Chondrocyte (in vitro differentiated cells): ENCODE measurements at regions not wholly inside any gene's neighbourhood (a gene's known extent, or its start where the extent isn't known, plus 50 kb on each side); places are given as distances from the start of the nearest gene placed in this dataset.

Source experiments
- DNase-seq: peaks from one replicate; pipeline ENCODE4 v3.0.0; 2021; ENCODE audit warnings: mixed read lengths, low spot score
- H3K27ac Mint-ChIP-seq: one replicate; pipeline ENCODE4 v1.8.0; 2021; ENCODE audit warnings: mild to moderate bottlenecking, moderate library complexity, mixed read lengths; ENCODE audit not compliant: unreplicated experiment
- H3K27me3 Mint-ChIP-seq: 2 replicates; pipeline ENCODE4 v1.8.0; 2021; ENCODE audit warnings: low read depth, mixed read lengths
- H3K36me3 Mint-ChIP-seq: 2 replicates; pipeline ENCODE4 v1.8.0; 2021; ENCODE audit warnings: low read depth, mixed read lengths
- H3K4me1 Mint-ChIP-seq: 2 replicates; pipeline ENCODE4 v1.8.0; 2021; ENCODE audit warnings: low read depth, mild to moderate bottlenecking, mixed read lengths
- H3K4me3 Mint-ChIP-seq: one replicate; pipeline ENCODE4 v1.8.0; 2021; ENCODE audit warnings: mild to moderate bottlenecking, moderate library complexity, mixed read lengths; ENCODE audit not compliant: unreplicated experiment
- H3K9me3 Mint-ChIP-seq: 2 replicates; pipeline ENCODE4 v1.8.0; 2021; ENCODE audit warnings: low read depth, mixed read lengths
- CTCF ChIP-seq: fragments of 200-600 bp; sonication (generic); IDR thresholded peaks from 2 replicates; pipeline ENCODE4 v1.5.0; 2021; ENCODE audit warnings: antibody characterized with exemption, mild to moderate bottlenecking, moderate library complexity

- Mint-ChIP-seq H3K4me1 (peaks cover 1% of the 10 kb centered on the region), H3K36me3 (peaks cover 5% of the 10 kb centered on the region), H3K27me3 (no peaks in the 10 kb centered on the region), H3K4me3 (no peak overlapping the region), H3K27ac (no peak overlapping the region), H3K9me3 (peaks cover 16% of the 10 kb centered on the region)
- no peak for DNase-seq
- no peak for TF ChIP-seq CTCF
Observed at GRCh38 chr12:75592638-75593335, 81.4 kb upstream of the KRR1 start.

DNA sequence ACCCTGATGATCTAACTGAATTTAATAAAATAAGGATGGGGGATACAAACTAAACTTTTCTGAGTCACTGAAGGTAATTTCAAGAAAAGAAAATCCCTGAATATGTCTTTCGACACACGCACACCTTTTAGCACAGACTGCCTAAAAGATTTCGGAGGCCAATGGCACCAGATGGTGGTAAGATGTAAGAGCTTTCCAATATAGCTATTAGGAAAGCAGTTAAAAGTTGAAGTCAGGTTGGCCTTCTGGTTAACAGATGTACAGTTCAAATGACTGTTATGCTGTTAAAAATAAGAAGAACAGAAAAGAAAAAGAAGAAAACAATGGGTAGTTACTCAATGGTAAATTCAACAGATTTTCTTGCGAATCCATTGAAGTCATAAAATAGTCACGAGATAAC is 80.7 kb upstream of the KRR1 start:
- H3K36me3 Mint-ChIP-seq: peaks cover 5% of the 10 kb centered on the region
- H3K27ac Mint-ChIP-seq: no peak overlapping the region
- no peak overlapping the region for H3K4me3 Mint-ChIP-seq
- peaks cover 16% of the 10 kb centered on the region for H3K9me3 Mint-ChIP-seq
- TF ChIP-seq CTCF: no peak
- no peak for DNase-seq
- H3K27me3 Mint-ChIP-seq: no peaks in the 10 kb centered on the region
- H3K4me1 Mint-ChIP-seq: peaks cover 5% of the 10 kb centered on the region

DNA sequence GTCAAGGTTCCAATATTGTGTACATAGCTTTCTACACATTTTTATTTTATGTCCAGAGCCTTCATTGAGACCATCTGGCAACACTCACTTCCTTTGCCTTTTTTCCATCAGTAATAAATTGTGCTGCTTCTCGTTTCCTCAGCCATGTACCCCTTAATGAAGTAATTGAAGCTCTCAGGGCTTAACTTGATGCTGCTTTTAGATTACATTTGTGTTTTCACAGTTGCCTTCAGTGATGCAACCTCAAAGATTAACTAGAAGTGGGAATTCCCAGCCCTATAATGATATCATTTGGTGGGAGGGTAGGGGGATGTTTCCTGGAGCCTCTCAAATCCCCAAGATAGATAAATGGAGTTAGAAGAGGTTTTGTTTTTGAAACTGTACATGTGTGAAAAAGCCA is 80.2 kb upstream of the KRR1 start:
- H3K27me3 Mint-ChIP-seq: no peaks in the 10 kb centered on the region
- H3K4me1 Mint-ChIP-seq: peaks cover 5% of the 10 kb centered on the region
- no peak overlapping the region for H3K4me3 Mint-ChIP-seq
- DNase-seq: no peak
- H3K9me3 Mint-ChIP-seq: peaks cover 16% of the 10 kb centered on the region
- TF ChIP-seq CTCF: no peak
- H3K27ac Mint-ChIP-seq: no peak overlapping the region
- peaks cover 5% of the 10 kb centered on the region for H3K36me3 Mint-ChIP-seq

GRCh38 chr12:75589801-75590200 is 78.4 kb upstream of the KRR1 start:
- peaks cover 2% of the 10 kb centered on the region for H3K9me3 Mint-ChIP-seq
- H3K27me3 Mint-ChIP-seq: no peaks in the 10 kb centered on the region
- peaks cover 18% of the 10 kb centered on the region for H3K4me1 Mint-ChIP-seq
- no peak overlapping the region for H3K4me3 Mint-ChIP-seq
- H3K36me3 Mint-ChIP-seq: peaks cover under 1% of the 10 kb centered on the region
- TF ChIP-seq CTCF: no peak
- H3K27ac Mint-ChIP-seq: no peak overlapping the region
- DNase-seq: no peak

DNA sequence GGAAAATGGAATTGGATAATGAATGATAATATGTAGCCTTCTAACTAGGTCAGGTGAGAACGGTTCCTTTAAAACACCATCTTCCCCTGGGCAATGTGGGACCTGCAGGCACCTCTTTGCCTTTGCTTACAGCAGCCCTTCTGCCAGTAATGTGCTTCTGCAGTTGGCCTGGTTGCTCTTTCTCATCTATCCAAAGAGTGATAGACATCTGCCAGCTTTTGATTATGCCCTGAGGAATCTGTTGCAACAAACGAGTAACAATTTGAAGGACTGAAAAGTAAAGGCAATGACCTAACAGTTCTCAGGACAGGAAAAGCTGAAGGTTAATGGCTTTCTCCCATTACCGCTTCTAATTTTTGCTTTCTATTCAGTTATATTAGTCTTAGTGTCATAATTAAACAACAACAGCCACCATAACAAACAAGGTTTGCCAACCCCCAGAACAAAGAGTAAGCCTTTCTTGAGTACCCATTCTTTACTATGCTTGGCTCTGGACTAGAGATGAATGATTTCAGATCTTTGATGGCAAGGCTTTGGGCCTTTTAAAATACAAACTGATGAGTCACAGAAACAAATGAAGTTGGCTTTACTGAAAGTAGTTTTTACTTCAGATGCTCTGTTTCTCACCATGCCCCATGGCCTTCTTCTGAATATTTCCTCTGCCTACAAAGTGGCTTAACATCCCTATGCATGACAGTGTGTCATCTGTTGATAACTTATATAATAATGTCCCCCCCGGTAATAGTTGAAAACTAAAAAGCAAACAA is 76.1 kb upstream of the KRR1 start:
- Mint-ChIP-seq H3K27ac (no peak overlapping the region), H3K4me1 (peaks cover 21% of the 10 kb centered on the region), H3K9me3 (no peaks in the 10 kb centered on the region), H3K4me3 (no peak overlapping the region), H3K27me3 (no peaks in the 10 kb centered on the region), H3K36me3 (no peaks in the 10 kb centered on the region)
- TF ChIP-seq CTCF: no peak
- DNase-seq: no peak
